Fibroblast of skin of abdomen (primary cell): ENCODE measurements at regions not wholly inside any gene's neighbourhood (a gene's known extent, or its start where the extent isn't known, plus 50 kb on each side); places are given as distances from the start of the nearest gene placed in this dataset.
"Not testable (repeated sequence)": the region's sequence is repeated elsewhere in the genome, so short reads cannot be mapped to it uniquely, and the experiment has no call there.

Source experiments
- DNase-seq: peaks from one replicate; pipeline ENCODE4 v3.0.0-alpha.2; 2013

DNA sequence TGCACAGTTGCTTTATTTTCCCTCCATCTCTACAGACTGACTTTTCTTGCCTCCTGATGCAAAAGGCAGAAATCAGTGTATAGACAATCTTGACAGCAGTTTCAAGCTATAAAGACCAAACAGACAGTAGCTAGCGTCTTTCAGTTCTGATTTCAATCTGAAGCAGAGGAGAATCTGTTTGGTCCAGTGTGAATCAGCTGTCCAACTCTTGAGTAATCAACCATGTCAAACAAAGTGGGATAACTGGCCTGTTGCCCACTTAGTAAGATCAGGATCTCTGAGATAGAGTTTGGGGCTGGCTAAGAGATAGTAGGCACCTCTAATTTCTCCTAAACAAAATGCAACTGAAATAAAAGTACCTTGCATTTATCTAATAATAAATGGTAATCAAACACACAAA, 797.4 kb upstream of the FBXO33 start:
- no peak for DNase-seq

- DNase-seq = no peak
Observed at GRCh38 chr14:40222996-40223395, 790.8 kb upstream of the FBXO33 start.

DNA sequence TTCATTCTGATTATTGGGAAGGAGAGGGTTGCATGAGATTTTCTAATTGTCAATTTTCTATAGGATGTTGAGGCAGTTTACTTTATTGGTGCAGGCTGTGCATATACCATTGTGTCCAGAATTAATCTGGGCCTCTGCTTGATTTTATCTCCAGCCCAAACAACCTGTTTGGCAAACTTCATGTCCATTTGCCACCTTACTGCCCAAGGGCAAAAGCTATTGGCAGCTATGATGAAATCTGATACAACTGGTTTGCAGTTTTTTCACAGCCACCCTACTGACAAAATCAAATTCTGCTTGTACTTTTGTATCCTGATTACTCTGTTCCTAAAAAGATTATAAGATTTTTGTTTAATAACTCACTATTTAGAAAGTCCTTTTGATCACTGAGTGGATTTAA, 789.2 kb upstream of the FBXO33 start:
- no peak for DNase-seq

- DNase-seq = no peak
Observed at GRCh38 chr14:40219032-40219431, 786.8 kb upstream of the FBXO33 start.

GRCh38 chr14:40218282-40218941, 786.2 kb upstream of the FBXO33 start:
- DNase-seq = no peak

DNA sequence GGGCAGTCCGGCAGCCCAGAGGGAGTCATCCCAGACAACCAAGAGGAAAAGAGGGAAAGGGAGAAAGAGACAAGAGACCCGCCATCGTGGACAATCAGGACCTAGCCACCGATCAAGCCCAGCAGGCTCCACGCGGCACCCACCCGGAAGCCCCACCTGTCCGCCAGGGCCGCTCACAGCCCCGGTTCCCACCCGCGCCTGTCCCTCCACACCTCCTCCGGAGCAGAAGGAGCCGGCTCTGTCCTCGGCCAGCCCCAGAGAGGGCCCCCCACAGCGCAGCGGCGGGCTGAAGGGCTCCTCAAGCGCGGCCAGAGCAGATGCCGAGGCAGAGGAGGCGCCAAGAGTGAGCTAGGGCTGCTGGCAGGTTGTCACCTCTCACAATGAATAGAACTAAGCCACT, 784.7 kb upstream of the FBXO33 start:
- no peak for DNase-seq

- DNase-seq = not testable (repeated sequence)
Observed at GRCh38 chr14:40216408-40216807, 784.2 kb upstream of the FBXO33 start.

- DNase-seq = no peak
Observed at GRCh38 chr14:40213701-40214100, 781.5 kb upstream of the FBXO33 start.

DNA sequence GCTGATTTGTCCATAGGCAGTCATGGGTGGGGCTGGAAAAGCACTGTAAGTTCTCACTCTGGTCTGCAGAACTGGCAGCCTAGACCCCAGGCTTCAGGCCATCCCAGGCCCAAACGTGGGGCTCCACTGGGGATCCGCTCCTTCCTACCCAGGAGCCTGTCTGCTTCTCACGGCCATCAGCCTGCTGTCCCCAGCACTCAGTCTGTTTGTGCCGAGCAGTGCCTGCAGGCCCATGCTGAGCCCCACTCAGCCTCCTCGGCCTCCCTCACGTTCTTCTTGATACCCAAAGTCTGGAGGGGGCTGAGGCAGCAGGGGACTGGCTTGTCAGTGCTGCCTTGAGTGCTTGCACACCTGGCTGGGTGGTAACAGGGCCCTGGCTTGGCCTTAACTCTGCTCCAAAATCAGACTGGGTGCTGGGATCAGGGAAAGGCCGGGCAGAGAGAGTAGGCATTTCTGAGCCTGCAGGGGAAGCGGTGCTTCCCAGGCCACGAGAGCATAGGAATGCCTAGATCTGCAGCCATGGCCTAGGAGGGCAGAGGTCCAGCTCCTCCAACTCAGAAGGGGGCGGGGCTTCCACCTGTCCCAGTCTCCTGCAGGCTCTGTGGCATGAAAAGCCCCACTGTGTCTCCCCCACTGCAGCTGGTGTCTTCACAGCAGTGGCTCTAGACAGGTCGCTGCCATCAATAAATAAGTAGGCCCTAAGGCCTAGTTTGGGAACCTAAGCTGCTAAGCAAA, 772.4 kb upstream of the FBXO33 start:
- DNase-seq = no peak

DNA sequence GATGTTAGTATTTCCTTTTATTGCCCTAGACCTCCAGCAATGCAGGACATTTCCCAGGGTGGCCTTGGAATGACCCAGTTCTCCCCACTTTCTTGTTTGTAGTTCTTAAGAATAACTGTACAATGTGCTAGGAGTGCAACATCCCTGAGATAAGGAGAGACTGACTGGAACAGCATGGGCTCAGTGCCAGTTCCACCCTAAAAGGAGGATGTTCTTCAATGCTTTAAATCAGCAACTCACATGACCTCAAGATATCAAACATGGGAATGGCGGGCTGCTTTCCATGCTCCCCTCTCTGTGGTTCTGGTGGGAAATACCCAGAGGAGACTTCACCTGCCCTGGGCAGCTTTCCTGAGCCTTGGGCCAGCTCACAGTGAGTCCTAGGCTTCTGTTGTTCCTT, 766.9 kb upstream of the FBXO33 start:
- DNase-seq = no peak

DNA sequence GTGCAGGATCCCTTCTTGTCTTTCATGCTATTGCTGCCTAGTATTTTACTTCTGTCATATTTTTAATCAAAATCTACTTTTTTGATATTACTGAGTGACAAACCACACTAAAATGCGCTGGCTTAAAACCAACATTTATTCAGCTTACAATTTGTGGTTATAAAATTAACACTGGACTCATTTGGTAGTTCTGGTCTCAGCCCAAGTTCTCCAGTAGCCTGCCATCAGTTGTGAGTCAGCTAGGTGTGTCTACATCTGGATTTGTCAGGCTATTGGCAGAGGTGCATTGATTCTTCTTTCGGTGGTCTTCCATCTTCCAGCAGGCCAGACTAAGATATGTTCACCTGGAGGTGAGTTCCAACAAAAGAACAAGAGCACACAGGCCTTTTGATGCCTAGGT, 765.1 kb upstream of the FBXO33 start:
- no peak for DNase-seq

GRCh38 chr14:40188006-40188405, 755.8 kb upstream of the FBXO33 start:
- peak; percentile 0 for DNase-seq

DNA sequence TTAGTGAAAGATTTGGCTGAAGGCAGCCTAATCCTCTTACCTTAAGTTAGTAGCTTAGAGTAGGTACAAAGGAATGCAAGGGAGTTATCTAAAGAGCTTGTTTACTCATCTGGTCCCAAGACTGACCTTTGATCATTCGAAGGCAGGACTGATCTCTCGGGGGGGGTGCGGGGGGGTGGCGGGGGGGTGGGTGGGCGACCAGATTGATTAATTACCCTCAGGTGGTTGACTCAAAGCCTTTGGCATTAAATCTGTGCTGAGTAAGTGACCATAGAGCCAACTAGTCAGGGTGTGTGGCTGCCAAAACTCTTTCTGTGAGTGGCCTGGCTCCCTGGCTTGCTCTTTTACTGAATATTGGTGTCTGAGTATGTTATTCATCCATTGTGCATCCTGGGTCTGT, 731.9 kb upstream of the FBXO33 start:
- peak; percentile 0 for DNase-seq

GRCh38 chr14:40139657-40140056, 707.4 kb upstream of the FBXO33 start:
- DNase-seq = no peak

- no peak for DNase-seq
Observed at GRCh38 chr14:40133463-40133862, 701.2 kb upstream of the FBXO33 start.

- DNase-seq = no peak
Observed at GRCh38 chr14:40129159-40129558, 696.9 kb upstream of the FBXO33 start.

DNA sequence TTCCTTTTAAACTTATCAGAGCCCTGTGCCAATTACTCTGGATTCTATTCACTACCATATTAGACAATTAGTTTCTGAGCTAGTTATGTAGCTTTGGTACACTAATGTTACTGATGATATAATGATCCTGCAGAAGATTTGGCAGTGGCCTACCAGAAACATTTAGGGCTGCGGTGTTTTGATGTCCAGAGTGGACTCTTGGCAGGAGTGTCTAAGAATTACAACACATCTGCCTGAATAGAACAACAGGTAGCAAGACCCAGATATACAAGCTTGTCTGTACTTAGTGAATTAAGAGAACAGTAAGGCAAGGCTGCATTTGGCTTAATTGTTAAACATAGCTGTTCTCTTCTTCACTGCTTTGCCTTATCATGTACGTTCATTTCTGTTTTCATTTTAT, 691.6 kb upstream of the FBXO33 start:
- DNase-seq = no peak

- DNase-seq = no peak
Observed at GRCh38 chr14:40122968-40123648, 690.9 kb upstream of the FBXO33 start.

DNA sequence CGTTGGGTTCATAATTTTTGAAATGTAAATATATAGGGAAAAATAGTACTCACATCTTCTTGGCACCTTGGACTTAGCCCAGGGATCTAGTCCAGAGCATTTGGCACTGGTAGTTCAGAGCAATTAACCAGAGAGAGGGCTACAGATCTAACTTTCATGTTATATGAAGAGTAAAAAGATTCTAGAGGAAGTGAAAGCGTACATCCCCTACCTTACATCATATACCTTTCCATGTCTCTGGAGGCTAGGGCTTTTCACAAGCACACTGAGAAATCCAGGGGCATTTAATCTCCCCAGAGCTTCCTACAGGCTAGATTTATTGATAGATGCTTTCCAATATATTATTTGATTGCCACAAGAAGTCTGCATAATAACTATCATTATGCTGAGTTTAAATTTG, 687.5 kb upstream of the FBXO33 start:
- no peak for DNase-seq

DNA sequence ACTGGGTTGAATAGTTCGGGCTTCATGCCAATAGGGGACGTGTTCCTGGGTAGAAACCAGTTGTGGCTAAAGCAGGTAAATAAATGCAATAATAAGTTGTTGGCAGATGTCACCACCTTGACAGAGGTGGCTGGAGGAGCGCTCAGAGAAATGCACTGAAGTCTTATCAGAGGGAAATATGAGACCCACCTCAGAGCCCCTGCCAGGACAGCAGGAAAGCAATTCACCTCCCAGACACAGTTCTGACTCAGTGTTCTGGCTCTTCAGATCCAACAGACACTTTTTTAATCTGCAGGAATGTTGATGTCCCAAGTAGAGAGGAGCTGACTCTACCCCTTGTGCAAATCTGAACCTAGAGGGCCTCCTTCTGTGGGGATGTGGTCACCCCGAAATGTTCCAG, 687.1 kb upstream of the FBXO33 start:
- no peak for DNase-seq

DNA sequence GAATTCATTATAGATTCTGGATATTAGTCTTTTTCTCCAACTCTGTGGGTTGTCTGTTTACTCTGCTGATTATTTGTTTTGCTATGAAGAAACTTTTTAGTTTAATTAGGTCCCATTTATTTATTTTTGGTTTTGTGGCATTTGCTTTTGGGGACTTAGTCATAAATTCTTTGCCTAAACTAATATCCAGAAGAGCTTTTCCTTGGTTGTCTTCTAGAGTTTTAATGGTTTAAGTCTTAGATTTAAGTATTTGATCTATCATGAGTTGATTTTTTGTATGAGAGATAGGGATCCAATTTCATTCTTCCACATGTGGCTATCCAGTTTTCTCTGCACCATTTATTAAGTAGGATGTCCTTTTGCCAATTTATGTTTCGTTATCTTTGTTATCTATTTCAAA, 683.4 kb upstream of the FBXO33 start:
- DNase-seq = no peak

DNA sequence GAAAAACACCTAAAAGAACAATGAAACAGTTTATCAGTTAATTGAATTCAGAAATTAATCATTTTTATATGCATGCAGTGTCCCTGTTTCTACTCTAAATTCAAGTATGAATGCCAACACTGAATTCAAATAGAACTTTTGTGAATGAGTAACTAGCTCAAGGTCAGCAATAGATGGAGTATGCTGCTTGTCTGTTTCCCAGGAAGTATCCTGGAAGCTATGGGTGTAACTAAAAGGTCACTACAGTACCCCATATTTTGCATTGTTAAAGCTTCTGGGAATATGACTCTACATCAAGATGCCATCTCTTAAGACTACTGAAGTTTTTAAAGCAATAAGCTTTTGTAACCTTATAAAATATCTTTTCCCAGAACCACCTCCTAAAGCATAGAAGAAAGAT, 681.4 kb upstream of the FBXO33 start:
- no peak for DNase-seq

- DNase-seq = no peak
Observed at GRCh38 chr14:40100544-40101196, 668.4 kb upstream of the FBXO33 start.
